SH-SY5Y (cell line): ENCODE measurements at regions not wholly inside any gene's neighbourhood (a gene's known extent, or its start where the extent isn't known, plus 50 kb on each side); places are given as distances from the start of the nearest gene placed in this dataset.

Source experiments
- GATA2 ChIP-seq: IDR thresholded peaks from 2 replicates; pipeline ENCODE4 v1.6.1; 2011; ENCODE audit warnings: mild to moderate bottlenecking, low read depth, low read length
- GATA3 ChIP-seq: IDR thresholded peaks from 2 replicates; pipeline ENCODE4 v1.6.1; 2011; ENCODE audit warnings: low read depth, mild to moderate bottlenecking, low read length, moderate library complexity

DNA sequence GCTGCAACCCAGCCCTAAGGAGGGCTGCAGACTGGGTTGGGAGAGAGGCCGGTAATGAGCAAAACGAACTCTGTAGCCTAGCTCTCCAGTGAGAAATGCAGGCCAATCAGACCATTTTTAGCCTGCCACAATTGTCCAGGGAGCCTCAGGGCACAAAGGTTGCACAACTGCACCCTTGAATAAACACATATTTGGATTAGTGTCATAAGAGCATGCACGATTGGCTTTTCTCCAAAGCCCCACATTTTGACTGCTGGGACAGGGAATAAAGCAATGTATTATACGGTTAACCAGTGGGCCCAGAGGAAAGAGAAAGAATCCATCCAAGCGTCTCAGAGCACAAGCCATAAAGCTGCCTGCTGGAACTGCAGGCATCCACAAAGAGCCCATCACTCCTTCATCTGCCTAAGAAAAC, 729.4 kb upstream of the SGCG start:
- TF ChIP-seq GATA2 (no peak), GATA3 (no peak)
